GM19463 (cell line): ENCODE measurements at regions not wholly inside any gene's neighbourhood (a gene's known extent, or its start where the extent isn't known, plus 50 kb on each side); places are given as distances from the start of the nearest gene placed in this dataset.
"Not testable (repeated sequence)": the region's sequence is repeated elsewhere in the genome, so short reads cannot be mapped to it uniquely, and the experiment has no call there.

Experiments
- ATAC-seq: cut with Tn5 transposase; IDR thresholded peaks from one replicate; pipeline ENCODE4 v1.9.1; 2021; ENCODE audit warnings: mild to moderate bottlenecking, moderate library complexity; ENCODE audit not compliant: unreplicated experiment

- no peak for ATAC-seq
Measured at GRCh38 chr22:49514211-49514610, 313.5 kb downstream of the BRD1 start.

GRCh38 chr22:49513358-49513851 is 314.3 kb downstream of the BRD1 start:
- ATAC-seq = no peak

GRCh38 chr22:49512487-49513165 is 315.0 kb downstream of the BRD1 start:
- no peak for ATAC-seq

GRCh38 chr22:49511393-49512189 is 316.1 kb downstream of the BRD1 start:
- ATAC-seq = not testable (repeated sequence)

GRCh38 chr22:49510718-49511117 is 317.0 kb downstream of the BRD1 start:
- ATAC-seq = no peak

GRCh38 chr22:49509016-49509415 is 318.7 kb downstream of the BRD1 start:
- no peak for ATAC-seq

GRCh38 chr22:49508561-49508960 is 319.1 kb downstream of the BRD1 start:
- ATAC-seq = no peak

- no peak for ATAC-seq
Measured at GRCh38 chr22:49507607-49508292, 319.9 kb downstream of the BRD1 start.

GRCh38 chr22:49506010-49506400 is 321.7 kb downstream of the BRD1 start:
- no peak for ATAC-seq

GRCh38 chr22:49505337-49506009 is 322.2 kb downstream of the BRD1 start:
- no peak for ATAC-seq

- ATAC-seq = no peak
Measured at GRCh38 chr22:49503896-49504521, 323.7 kb downstream of the BRD1 start.

GRCh38 chr22:49503321-49503720 is 324.4 kb downstream of the BRD1 start:
- ATAC-seq = no peak

GRCh38 chr22:49502126-49502826 is 325.4 kb downstream of the BRD1 start:
- no peak for ATAC-seq

- no peak for ATAC-seq
Measured at GRCh38 chr22:49500942-49501395, 326.7 kb downstream of the BRD1 start.

GRCh38 chr22:49500076-49500460 is 327.6 kb downstream of the BRD1 start:
- no peak for ATAC-seq

- no peak for ATAC-seq
Measured at GRCh38 chr22:49499433-49500075, 328.1 kb downstream of the BRD1 start.

- ATAC-seq = no peak
Measured at GRCh38 chr22:49497266-49497665, 330.4 kb downstream of the BRD1 start.

- ATAC-seq = no peak
Measured at GRCh38 chr22:49494555-49494954, 333.1 kb downstream of the BRD1 start.

- no peak for ATAC-seq
Measured at GRCh38 chr22:49492741-49493251, 334.9 kb downstream of the BRD1 start.
